ENCODE measurements at regions not wholly inside any gene's neighbourhood (a gene's known extent, or its start where the extent isn't known, plus 50 kb on each side); places are given as distances from the start of the nearest gene placed in this dataset.

- TF ChIP-seq CTCF (IDR thresholded peaks at IDR 0.05) = no peak
- no peak for TF ChIP-seq POLR2A (IDR thresholded peaks at IDR 0.05)
Measured at GRCh38 chr18:10025711-10026670, 112.2 kb downstream of the VAPA start.
